NOMO-1 treated with DMSO at 0.1 percent for 48 hours (cell line): ENCODE measurements at regions not wholly inside any gene's neighbourhood (a gene's known extent, or its start where the extent isn't known, plus 50 kb on each side); places are given as distances from the start of the nearest gene placed in this dataset.
"Not testable (repeated sequence)": the region's sequence is repeated elsewhere in the genome, so short reads cannot be mapped to it uniquely, and the experiment has no call there.

ENCODE experiments used
- DNase-seq: peaks from one replicate; lab custom pipeline; 2025; ENCODE audit not compliant: unreplicated experiment; lab: John Stamatoyannopoulos, UW

- DNase-seq, result no peak
Observed at GRCh38 chr12:70069221-70070105, 173.8 kb upstream of the CNOT2 start.

DNA sequence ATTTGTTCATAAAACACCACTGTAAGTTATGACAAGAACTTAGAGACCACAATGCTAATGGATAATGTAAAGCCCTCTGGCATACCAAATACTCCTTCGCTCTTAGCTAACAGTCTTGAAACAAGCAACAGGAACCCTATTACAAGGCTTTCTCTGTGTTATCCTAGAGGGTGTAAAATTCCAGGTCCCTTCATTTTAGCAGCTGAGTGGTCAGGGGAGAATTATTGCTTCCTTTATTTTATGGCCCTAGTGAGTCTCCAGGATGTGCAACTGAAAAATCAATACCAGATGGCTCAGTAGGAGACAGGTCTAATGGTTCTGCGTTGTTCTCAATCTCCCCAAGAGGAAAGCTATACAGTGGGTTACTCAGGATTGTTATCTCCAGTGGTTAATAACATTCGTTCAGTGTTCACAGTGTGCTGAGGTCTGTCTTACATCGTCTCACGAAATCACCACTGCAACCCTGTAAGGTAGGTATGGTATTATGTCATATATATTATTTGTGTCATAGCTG is 172.7 kb upstream of the CNOT2 start:
- peak; percentile 20 for DNase-seq

DNA sequence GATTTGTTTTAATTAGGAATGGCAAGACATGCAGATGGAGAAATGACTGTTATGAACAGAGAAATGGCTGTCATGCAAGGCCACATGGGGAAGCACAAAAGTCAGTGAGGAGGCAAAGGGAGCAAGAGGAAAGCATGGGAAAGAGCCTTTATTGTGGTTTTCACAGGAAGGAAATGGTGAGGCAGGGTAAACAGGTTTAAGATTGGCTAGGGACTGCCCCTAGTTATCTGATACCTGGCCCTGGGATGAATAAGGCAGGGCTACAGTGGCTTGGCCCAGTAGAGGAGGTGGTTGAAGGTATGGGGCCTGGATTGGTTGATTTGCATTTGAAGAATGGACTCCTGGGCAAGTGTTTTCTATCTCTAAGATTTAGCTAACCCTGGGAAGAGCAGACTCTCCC is 168.7 kb upstream of the CNOT2 start:
- DNase-seq, result no peak

DNA sequence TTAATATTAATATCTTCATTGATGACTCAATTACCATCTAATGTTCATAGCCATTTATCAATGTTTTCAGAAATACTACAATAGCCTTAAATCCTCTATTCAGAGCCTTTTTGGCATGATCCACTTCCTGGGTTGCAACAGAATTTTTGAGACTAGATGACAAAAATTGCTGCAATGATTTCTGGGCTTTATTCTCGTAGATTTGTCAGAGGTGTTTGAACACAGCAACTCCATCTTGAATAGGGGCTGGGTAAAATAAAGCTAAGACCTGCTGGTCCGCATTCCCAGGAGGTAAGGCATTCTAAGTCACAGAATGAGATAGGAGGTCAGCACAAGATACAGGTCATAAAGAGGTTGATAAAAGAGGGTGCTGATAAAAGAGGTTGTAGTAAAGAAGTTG is 165.8 kb upstream of the CNOT2 start:
- no peak for DNase-seq

DNA sequence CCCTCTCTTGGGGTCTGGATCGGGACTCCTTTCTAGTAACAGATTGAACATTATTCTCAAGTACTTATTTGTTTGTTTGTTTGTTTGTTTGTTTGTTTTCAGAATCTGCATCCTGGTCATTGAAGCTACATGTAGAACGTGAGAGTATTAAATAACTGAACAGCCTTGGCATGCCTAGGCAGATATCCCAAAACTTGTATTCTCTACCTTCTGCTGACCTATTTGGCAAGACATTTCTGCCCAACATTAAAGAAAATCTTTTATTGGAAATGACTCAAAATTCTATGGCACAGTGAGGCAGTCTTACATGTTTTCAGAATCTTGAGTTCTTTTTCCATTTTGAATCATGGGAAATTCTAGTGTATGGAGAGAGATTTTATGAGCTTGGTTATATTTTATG is 165.1 kb upstream of the CNOT2 start:
- no peak for DNase-seq

DNA sequence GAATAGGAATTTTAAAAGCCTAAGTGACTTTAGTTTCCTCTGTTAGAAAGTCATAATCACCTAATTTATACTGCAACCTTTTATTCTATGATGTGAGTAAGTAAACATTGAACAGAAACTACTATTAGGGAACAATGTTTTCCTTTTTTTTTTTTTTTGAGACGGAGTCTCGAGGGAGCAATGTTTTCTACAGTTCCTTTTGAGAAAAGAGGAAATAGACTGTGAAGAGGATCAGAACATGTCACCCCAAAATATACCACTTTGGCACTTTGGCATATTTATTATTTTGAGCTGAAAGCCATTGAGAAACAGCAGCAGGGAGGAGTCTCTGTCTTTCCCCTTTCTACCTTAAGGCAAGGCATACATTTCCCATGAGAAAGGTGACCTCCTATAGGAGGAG is 162.7 kb upstream of the CNOT2 start:
- peak; percentile 91 for DNase-seq

GRCh38 chr12:70082997-70083676 is 160.1 kb upstream of the CNOT2 start:
- DNase-seq, result no peak

GRCh38 chr12:70083677-70084020 is 159.6 kb upstream of the CNOT2 start:
- DNase-seq, result no peak

- DNase-seq, result not testable (repeated sequence)
Observed at GRCh38 chr12:70086372-70086771, 156.9 kb upstream of the CNOT2 start.

GRCh38 chr12:70091021-70091521 is 152.2 kb upstream of the CNOT2 start:
- DNase-seq, result no peak

- no peak for DNase-seq
Observed at GRCh38 chr12:70094467-70094866, 148.8 kb upstream of the CNOT2 start.

- no peak for DNase-seq
Observed at GRCh38 chr12:70096759-70097410, 146.3 kb upstream of the CNOT2 start.

DNA sequence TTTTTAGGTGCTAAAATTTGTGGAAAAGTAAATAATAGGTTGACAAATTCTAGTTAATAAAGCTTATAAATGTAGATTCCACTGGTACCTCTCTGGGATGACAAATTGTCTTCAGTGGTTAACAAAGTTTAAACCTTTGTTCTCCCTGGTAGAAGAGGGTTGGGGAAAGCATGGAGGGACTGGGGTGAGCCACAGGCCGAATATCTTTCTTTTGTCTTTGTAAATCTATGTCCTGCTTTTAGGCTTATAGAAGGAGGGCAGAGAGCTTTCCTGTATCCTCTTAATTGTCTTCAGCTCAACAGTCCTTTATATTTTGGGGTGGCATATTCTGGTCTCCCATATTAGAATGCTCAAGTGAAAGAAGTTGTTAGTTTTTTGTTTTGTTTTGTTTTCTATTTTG is 142.2 kb upstream of the CNOT2 start:
- no peak for DNase-seq

- no peak for DNase-seq
Observed at GRCh38 chr12:70106347-70106746, 136.9 kb upstream of the CNOT2 start.

DNA sequence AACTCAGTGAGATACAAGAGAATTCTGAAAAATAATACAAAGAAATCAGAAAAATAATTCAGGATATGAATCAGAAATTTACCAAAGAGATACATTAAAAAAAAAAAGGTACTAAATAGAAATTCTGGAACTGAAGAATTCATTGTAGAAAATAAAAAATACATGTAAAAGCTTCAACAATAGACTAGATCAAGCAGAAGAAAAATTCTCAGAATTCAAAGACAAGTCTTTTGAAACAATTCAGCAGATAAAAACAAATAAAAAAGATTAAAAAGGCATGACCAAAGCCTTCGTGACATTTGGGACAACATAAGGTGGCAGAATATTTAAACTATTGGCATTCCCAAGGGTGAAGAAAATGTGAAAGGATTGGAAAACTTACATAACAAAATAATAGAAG is 133.1 kb upstream of the CNOT2 start:
- DNase-seq, result no peak

- no peak for DNase-seq
Observed at GRCh38 chr12:70117670-70118069, 125.6 kb upstream of the CNOT2 start.

GRCh38 chr12:70120970-70121369 is 122.3 kb upstream of the CNOT2 start:
- no peak for DNase-seq

DNA sequence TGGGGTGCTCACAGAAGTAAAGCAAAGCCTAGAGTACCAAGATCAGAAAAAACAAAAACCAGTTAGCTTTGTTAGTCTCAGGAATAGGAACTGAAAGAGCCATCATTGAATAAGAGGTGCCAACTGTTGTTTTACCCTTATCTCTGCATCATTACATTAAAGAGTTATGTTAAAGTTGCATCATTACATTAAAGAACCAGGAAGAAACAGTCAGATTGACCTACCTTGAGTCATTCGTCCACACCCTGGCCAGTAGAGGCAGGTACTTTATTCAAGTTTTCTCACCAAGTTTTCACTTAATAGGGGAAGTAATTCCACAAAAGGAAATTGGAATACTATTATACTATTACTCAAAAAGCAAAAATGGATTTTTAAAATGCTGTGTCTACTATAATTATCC is 121.7 kb upstream of the CNOT2 start:
- DNase-seq, result peak; percentile 60

DNA sequence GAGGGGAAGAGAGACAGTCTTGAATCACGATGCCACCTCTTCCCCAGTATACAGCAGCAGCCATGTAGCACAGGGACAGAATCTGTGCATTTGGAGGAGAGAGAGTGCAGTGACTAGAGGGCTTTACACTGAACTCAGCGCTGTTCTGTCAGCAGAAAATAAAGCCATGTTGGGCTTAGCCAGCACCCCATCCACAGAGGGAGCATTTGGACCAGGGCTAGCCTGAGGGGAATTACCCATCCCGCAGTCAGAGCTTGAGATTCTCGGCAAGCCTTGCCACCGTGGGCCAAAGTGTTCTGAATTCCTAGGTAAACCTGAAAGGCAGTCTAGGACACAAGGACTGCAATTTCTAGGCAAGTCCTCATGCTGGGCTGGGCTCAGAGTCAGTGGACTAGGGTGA is 120.4 kb upstream of the CNOT2 start:
- no peak for DNase-seq

DNA sequence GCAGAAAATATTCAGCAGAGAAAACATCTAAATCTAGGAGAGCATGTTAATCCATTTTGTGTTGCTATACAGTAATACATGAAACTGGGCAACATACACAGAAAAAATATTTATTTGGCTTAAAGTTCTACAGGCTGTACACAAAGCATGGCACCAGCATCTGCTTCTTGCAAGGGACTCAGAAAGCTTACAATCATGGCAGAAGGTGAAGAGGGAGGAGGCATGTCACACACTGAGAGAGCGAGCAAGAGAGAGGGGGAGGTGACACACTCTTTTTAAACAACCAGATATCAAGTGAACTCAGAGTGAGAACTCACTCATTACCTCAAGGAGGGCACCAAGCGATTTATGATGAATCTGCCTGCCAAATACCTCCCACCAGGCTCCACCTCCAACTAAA is 94.2 kb upstream of the CNOT2 start:
- DNase-seq, result no peak

DNA sequence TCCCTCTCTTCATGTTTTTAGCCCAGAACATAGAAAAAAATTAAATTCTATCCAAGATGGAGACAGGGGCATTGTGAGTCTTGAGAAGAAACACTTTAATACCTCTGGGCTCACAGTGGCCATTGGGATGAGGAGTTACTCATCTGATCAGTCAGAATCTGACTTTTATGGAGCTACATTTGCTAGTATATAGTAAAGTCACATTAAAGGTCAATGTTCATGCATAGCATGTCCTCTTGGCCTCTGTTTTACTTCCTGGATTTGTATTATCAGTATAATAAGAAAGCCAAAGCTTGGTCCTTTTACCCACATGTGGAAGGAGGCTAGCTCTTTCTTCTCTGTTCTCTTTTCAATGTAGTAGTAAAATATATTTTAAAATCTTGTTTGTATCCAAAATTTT is 93.6 kb upstream of the CNOT2 start:
- DNase-seq, result no peak

DNA sequence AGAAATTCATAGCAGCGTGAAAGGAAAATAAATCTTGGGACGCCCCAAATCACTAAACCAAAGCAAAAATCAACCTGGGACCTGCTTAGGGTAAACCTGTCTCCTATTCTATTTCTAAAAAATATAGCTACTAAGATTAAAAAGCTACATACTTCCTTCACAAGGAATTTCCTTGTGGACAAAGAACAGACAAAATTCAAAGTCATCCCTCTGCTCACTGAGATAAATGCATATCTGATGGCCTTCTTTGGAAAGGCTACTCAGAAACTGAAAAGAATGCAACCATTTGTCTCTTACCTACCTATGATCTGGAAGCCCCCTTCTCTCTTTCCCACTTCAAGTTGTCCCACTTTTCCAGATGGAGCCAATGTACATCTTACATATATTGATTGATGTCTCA is 93.0 kb upstream of the CNOT2 start:
- no peak for DNase-seq
